ENCODE measurements at regions not wholly inside any gene's neighbourhood (a gene's known extent, or its start where the extent isn't known, plus 50 kb on each side); places are given as distances from the start of the nearest gene placed in this dataset.

DNA sequence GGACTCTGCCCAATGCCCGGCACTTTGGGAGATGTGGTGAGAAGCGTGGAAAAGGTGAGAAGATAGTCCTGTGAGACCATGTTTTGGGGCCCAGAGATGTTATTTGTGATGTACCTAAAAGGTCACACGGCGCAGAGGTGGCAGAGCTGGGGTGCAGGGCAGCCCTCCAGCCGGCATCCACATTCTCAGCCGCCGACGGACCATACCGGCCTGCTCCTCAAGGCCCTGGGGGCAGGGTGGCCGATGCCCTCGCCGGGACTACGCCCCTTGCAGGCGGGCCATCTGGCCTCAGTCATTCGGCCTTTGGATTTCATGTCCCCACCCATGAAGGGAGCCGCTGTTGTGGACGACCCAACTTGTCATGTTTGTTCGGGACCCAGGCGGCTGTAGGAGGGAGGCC, 131.4 kb upstream of the GSE1 start:
- TF ChIP-seq CTCF (IDR thresholded peaks at IDR 0.05), result no peak
- TF ChIP-seq POLR2AphosphoS5 (IDR thresholded peaks at IDR 0.05; ENCODE audit: insufficient read depth in 1 of 2, low read depth in 1 of 2), result no peak

All from vagina (tissue), 2 donors.